DND-41 (cell line): ENCODE measurements at regions not wholly inside any gene's neighbourhood (a gene's known extent, or its start where the extent isn't known, plus 50 kb on each side); places are given as distances from the start of the nearest gene placed in this dataset.

ENCODE experiments used
- CTCF ChIP-seq: IDR thresholded peaks from 2 replicates; pipeline ENCODE4 v1.5.1; 2012; ENCODE audit warnings: borderline replicate concordance, low read length, moderate library complexity, mild to moderate bottlenecking; ENCODE audit not compliant: poor library complexity, severe bottlenecking; ENCODE audit errors: extremely low read depth
- EZH2 ChIP-seq: IDR thresholded peaks from 3 replicates; pipeline ENCODE4 v1.6.1; 2012; ENCODE audit warnings: borderline replicate concordance, low read depth, mild to moderate bottlenecking, moderate library complexity, low read length, inconsistent platforms; ENCODE audit not compliant: severe bottlenecking

GRCh38 chr16:55002419-55002818 is 71.8 kb downstream of the IRX5 start:
- TF ChIP-seq CTCF (no peak), EZH2 (no peak)
